GM18861 (cell line): ENCODE measurements at regions not wholly inside any gene's neighbourhood (a gene's known extent, or its start where the extent isn't known, plus 50 kb on each side); places are given as distances from the start of the nearest gene placed in this dataset.
A peak's percentile ranks its signal among the peaks of the same experiment; 100 is the strongest.

Experiments used
- ATAC-seq: cut with Tn5 transposase; IDR thresholded peaks from one replicate; pipeline ENCODE4 v1.9.1; 2021; ENCODE audit not compliant: unreplicated experiment

DNA sequence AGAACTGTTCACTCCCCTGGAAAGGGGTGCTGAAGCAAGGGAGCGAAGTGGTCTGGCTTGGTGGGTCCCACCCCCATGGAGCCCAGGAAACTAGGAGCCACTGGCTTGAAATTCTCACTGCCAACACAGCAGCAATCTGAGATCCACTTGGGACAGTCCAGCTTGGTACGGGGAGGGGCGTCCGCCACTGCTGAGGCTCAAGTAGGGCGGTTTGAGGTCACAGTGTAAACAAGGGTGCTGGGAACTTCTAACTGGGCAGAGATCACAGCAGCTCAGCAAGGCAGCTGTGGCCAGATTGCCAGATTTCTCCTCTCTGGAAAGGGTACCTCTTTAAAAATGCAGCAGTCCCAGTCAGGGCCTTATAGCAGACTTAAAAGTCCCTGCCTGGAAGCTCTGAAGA is 53.9 kb upstream of the GALNTL6 start:
- no peak for ATAC-seq

DNA sequence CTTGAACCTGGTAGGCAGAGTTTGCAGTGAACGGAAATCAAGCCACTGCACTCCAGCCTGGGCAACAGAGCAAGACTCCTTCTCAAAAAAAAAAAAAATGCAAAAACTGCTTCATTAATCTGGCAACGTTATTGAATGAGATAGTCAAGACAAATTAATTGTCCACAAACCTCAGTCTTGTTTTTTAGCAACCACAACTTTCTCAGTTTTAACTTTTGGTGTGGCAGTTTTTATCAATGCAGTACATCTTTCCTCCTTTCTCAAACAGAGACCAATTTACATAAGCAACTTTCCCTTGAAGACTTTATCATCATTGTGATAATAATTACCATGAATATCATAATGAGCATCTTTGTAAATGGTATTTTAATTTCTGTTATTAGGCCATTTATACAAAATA is 61.7 kb upstream of the GALNTL6 start:
- no peak for ATAC-seq

DNA sequence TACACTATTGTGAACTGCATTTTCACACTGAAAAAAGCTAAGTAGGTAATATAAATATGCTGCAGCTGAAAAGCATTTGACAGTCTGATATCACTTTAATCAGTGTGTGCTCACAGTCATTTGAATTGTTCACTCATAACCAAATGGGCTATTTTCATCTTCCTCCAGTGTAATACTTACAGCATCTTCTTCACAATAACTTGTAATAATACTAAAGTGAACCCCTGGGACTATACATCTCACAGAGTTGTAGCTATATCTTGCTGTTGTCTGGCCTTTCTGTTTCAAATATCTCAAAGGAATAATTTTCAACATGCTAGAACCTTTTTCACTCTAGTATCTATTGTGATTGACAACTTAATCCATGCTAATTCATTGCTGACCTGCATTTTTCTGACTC is 66.8 kb upstream of the GALNTL6 start:
- ATAC-seq = no peak

GRCh38 chr4:171742436-171742835 is 70.8 kb upstream of the GALNTL6 start:
- no peak for ATAC-seq

GRCh38 chr4:171727185-171727584 is 86.0 kb upstream of the GALNTL6 start:
- no peak for ATAC-seq

DNA sequence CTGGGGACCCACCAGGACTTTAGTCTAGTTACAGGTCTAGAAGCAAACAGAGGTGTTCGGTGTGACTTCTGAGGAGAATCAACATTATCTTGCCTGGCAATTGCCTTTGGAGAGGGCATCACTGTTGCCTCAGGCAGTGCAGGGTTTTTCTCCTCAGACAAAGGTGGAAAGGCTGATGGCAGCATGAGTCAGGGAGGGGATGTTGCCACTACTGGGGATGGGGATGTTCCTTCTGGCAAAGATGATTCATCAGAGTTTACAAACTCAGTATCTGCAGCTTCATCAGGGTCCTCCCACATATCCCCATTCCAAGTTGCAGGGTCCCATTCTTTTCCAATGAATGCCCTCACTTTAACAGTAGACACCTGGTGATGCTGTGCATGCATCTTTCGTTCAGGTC is 91.3 kb upstream of the GALNTL6 start:
- ATAC-seq = no peak

DNA sequence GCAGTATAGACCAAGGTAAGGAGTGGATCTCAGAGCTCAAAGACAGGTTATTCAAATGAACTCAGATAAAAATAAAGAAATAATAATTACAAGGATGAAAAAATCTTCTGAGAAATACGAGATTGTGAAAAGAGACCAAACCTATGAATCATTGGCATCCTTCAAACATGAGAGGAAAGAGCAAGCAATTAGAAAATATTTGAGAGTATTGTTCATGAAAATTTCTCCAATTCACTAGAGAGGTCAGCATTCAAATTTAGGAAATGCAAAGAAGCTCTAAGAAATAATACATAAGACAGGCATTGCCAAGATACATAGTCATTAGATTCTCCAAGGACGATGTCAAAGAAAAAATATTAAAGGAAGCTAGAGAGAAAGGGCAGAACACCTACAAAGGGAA is 93.5 kb upstream of the GALNTL6 start:
- no peak for ATAC-seq

DNA sequence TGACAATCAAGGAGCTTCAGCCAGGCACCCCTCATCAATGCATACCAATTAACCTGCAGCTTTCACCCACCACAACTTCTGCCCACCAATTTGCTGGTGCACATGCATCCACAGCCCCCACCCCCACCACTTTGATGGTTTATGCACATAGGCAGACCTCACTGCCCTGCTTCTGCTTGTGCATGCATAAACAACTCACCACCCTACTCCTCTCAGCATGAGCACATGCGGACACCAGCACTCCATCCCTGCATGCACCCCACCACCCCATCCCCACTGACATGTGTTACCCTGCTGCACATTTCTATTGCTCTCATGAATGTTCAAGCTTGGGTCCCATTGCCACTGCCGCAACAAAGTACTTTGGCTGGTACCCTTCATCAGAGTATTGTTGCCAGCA is 94.5 kb upstream of the GALNTL6 start:
- no peak for ATAC-seq

- no peak for ATAC-seq
Observed at GRCh38 chr4:171718069-171718468, 95.1 kb upstream of the GALNTL6 start.

GRCh38 chr4:171717231-171717741 is 95.9 kb upstream of the GALNTL6 start:
- ATAC-seq = no peak

GRCh38 chr4:171715973-171716372 is 97.2 kb upstream of the GALNTL6 start:
- no peak for ATAC-seq

- ATAC-seq = no peak
Observed at GRCh38 chr4:171714791-171715454, 98.3 kb upstream of the GALNTL6 start.

DNA sequence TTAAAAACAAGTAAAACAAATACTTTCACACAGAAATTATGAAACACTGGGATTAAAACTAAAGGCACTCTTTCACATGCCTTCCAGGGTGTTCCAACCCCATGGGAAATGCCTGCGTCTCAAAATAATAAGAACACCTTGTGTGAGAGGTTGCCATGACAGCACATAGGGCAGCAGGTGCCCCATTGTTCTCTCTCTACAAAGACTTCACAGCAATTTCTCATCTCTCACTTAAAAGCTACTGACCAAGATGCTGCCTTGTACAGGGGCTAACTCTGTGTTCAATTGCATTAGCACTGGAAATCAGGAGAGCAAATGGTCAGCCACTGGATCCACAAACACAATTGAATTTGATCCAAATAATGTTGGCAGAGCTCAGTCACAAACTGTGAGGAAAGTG is 102.5 kb upstream of the GALNTL6 start:
- ATAC-seq = no peak

DNA sequence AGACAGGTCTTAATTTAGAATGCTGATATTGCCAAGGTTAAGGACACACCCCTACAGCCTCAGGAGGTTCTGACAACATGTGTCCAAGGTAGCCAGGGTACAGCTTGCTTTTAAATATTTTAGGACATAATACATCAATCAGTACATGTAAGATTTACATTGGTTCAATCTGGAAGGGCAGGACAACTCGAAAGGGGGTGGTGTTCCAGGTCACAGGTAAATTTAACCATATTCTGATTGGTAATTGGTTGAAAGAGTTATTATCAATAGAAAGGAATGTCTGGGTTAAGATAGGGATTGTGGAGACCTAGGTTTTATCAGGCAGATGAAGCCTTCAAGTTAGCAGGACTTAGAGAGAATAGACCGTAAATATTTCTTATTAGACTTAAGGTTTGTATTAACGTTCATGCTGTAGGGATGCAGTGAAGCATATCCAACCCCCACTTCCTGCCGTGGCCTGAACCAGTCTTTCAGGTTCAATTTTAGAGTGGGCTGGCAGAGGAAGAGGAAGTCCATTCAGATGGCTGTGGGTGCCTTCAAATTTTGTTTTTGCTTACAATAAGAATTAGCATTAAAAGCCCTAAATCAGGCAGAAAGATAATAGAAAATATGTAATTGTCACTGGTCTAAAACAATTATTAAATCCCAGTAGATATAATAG is 136.5 kb upstream of the GALNTL6 start:
- peak; percentile 99 for ATAC-seq

- no peak for ATAC-seq
Observed at GRCh38 chr4:171674781-171675180, 138.4 kb upstream of the GALNTL6 start.

DNA sequence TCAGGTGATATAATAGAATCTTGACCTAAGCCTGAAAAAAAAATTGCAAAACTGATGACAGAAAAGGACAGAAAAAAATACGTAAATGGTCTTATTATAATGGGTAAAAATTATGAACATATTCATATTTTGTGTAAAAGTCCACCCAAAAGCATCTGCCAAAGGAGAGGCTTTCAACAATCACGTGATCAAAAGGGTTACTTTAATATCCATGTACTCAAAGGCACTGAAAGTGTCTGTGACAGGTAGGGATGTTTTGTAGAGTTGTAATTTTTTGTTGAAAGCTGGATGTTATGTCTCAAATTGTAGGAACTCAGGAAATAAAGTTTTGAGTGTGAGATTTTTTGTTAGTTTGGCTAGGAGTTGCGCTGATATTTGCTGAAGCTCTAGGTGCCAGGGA is 144.8 kb upstream of the GALNTL6 start:
- no peak for ATAC-seq

DNA sequence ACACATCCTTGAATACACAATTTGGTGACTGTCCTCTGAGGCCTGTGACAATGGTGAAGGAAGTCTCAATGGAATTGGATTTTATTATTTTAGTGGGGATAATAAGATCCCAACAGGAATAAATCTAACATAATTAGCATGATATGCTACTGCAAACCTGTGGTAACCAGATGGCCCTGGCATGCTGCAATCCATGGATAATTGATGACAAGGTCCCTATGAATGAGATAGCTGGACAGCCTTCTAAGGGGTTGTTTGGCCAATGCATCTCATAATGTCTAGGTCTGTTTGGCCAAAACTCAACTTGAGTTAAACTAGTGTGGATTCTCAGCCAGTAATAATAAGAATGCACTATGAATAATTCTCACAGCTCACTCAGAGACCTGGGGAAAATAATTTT is 145.3 kb upstream of the GALNTL6 start:
- no peak for ATAC-seq

GRCh38 chr4:171651071-171651470 is 162.1 kb upstream of the GALNTL6 start:
- no peak for ATAC-seq

GRCh38 chr4:171650543-171650942 is 162.7 kb upstream of the GALNTL6 start:
- peak; percentile 67 for ATAC-seq

GRCh38 chr4:171648926-171649325 is 164.3 kb upstream of the GALNTL6 start:
- no peak for ATAC-seq

- ATAC-seq = no peak
Observed at GRCh38 chr4:171646984-171647383, 166.2 kb upstream of the GALNTL6 start.

- peak; percentile 91 for ATAC-seq
Observed at GRCh38 chr4:171644430-171645057, 168.7 kb upstream of the GALNTL6 start.
